Erythroblast (primary cell): ENCODE measurements at regions not wholly inside any gene's neighbourhood (a gene's known extent, or its start where the extent isn't known, plus 50 kb on each side); places are given as distances from the start of the nearest gene placed in this dataset.
"Not testable (repeated sequence)": the region's sequence is repeated elsewhere in the genome, so short reads cannot be mapped to it uniquely, and the experiment has no call there.

ENCODE experiments used
- DNase-seq, 2 experiments: peaks; one replicate each; lab custom pipeline; 2025; lab: John Stamatoyannopoulos, UW
- GATA1 ChIP-seq: IDR thresholded peaks from 2 replicates; pipeline ENCODE4 v1.6.1; 2011; ENCODE audit warnings: low read depth, mild to moderate bottlenecking, control low read depth, low read length, moderate library complexity
- POLR2A ChIP-seq: IDR thresholded peaks from 2 replicates; pipeline ENCODE4 v1.6.1; 2011; ENCODE audit warnings: mild to moderate bottlenecking, low read length

- no peak for DNase-seq
Measured at GRCh38 chr10:85333594-85333993, 1005.2 kb downstream of the CCSER2 start.

GRCh38 chr10:85362401-85362800 lies 1004.2 kb downstream of the GRID1 start:
- no peak for TF ChIP-seq GATA1
- TF ChIP-seq POLR2A = no peak
- no peak for DNase-seq

More at GRCh38 chr10:85333594-85333993, 1005.2 kb downstream of the CCSER2 start:
- TF ChIP-seq GATA1 (no peak), POLR2A (no peak)

DNA sequence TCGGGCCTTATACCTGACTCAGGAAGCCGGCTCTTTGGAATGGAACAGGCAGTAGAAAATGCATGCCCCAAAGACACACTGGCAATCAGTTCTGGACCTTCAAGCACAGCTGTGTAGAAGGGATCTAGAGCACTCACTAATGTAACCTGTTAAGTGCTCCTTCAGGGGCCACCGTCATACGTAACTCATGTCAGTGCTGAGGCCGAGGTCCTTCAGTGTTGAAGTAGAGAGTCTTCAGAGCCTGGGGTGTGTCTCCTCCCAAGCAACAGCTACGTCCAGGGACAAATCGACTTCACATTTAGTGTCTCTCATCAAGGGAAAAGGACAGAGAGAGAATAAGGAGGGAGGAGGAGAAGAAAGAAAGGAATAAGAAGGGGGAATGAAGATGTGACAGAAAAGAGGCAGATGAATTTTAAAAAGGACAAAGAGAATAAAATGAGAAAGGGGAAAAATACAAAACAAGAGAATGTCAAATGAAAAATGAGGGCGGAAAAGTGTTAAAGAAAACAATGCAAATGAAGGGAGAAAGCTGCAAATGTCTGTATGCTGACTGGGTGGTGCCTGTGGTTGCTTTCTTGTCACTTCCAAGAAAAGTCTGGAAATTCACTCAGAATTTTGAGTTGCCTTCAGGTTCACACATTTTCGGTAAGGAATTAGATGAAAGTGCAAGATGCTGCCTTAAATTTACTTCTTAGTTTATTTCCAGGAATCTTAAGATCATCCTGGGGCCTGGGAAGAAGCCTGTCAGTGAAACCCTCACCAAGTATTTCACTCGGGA lies 989.4 kb downstream of the GRID1 start:
- no peak for DNase-seq
- no peak for TF ChIP-seq GATA1
- TF ChIP-seq POLR2A = no peak

DNA sequence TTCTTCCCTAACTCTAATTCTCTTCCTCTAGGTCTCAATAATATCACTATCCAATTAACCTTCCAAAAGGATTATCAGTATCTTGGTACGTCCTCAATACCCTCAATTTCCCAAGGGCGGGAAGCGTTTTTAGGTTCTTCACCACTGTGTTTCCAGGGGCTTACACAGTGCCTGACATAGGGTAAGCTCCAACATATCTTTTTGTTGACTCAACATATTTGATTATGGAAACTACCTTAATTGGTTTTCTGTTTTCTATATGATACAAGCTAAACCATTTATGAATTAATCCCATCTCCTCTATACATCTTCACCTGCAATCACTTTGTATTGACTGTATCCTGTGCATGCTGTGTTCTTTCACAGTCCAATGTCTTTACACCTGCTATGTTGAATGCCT lies 987.3 kb downstream of the GRID1 start:
- TF ChIP-seq POLR2A (no peak), GATA1 (no peak)
- no peak for DNase-seq

- DNase-seq = no peak
- TF ChIP-seq GATA1 (no peak), POLR2A (no peak)
Measured at GRCh38 chr10:85400981-85401695, 965.5 kb downstream of the GRID1 start.

DNA sequence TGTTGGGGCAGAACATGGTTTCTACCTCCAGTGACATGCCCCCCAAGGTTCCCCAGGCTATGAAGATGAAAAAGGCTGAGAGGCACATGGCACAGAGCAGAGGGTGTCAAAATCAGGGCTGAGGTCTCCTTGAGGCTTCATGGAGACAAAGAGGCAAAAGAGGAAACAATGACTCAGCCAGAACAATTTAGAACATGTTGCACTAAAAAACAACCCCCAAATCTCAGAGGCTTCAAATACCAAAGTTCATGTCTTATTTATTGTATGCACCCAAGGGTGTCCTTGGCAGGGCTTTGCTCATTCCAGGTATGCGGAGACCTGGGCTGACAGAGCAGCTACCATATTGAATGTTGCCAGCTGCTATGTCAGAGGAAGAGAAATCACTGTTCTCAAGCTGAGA lies 964.1 kb downstream of the GRID1 start:
- no peak for DNase-seq
- TF ChIP-seq POLR2A (no peak), GATA1 (no peak)

DNA sequence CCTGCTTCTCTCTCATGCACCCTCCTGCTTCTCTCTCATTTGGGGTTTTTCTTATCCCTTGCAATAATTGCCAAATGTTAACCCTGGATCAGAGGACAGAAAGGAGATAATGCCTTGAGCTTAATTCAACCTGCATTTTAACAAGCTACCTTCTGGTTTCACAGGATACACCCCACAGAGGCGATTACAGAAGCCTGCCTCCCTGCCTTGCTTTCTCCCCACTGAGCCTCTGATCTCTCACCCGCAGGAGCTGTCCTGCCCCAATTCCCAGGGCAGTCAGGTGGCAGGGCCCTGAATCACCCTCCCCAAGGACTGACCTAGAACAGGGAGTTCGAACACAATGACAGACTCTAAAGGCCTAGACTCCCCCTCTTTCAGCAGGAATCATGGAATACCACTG lies 959.5 kb downstream of the GRID1 start:
- DNase-seq = no peak
- no peak for TF ChIP-seq GATA1
- no peak for TF ChIP-seq POLR2A

DNA sequence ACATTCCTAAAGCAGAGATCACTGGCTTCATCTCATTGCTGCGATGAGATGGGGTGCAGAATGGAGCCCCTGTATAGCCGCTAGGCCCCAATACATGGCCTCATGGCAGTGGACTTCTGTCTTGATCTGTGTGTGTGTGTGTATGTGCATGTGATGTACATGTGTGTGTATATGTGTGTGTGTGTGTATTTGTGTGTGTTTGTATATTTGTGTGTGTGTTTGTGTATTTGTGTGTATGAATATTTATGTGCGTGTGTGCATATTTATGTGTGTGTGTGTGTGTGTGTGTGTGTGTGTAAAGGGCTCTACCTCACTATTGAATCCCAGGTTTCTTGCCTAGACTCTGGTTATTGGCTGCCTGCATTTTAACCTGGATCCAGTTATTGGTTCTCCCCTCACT lies 958.2 kb downstream of the GRID1 start:
- TF ChIP-seq GATA1 (no peak), POLR2A (no peak)
- no peak for DNase-seq

- DNase-seq = not testable (repeated sequence)
Measured at GRCh38 chr10:85410586-85410985, 956.0 kb downstream of the GRID1 start.

GRCh38 chr10:85413570-85413969 lies 953.0 kb downstream of the GRID1 start:
- TF ChIP-seq POLR2A = no peak
- no peak for DNase-seq

GRCh38 chr10:85420501-85421191 lies 945.9 kb downstream of the GRID1 start:
- DNase-seq = no peak
- TF ChIP-seq POLR2A (no peak), GATA1 (no peak)

- DNase-seq = no peak
- no peak for TF ChIP-seq POLR2A
- TF ChIP-seq GATA1 = no peak
Measured at GRCh38 chr10:85421421-85421820, 945.2 kb downstream of the GRID1 start.

DNA sequence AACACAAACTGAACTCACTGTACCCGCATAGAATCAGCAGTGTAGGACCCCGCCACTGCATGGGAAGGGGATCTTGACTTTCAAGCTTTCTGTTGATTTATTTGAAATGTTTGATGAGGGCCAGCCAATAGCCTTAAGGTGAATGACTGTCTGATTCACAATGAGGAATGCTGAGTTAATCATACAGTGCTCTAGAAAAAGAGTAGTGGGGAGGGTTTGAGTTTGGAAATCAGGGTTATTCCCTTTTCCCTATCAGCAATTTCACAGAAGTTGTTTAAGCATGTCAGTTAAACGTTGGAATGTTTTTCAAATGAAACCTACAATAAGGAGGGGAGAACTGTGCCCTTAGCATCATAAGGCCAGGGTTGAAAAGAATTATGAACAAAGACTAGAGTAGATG lies 937.5 kb downstream of the GRID1 start:
- TF ChIP-seq GATA1 (no peak), POLR2A (no peak)
- no peak for DNase-seq

DNA sequence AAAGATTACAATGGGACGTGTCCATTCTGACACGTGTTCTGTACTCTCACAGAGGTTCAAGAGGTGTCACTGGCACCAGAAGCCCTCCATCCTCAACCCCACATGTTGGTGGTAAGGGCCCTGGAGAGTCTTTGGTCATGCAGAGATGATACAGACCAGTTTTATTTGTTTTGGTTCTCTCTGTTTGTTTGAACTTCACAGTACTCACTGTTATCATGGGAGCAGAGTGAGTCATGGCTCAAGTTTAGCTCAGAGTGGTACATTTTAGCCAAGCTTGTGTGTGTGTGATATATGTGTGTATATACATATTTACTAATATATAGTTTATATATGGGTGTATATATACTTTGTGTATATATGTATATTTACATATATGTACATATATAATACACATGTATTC lies 935.6 kb downstream of the GRID1 start:
- TF ChIP-seq GATA1 (no peak), POLR2A (no peak)
- no peak for DNase-seq
